MM.1S (cell line): ENCODE measurements at regions not wholly inside any gene's neighbourhood (a gene's known extent, or its start where the extent isn't known, plus 50 kb on each side); places are given as distances from the start of the nearest gene placed in this dataset.

ENCODE experiments used
- EZH2 ChIP-seq: fragments of 300-600 bp; sonication (generic); optimal IDR thresholded peaks from 2 replicates; pipeline ENCODE3; 2017; ENCODE audit warnings: low read depth, mild to moderate bottlenecking, antibody characterized with exemption, low read length, mixed read lengths
- EZH2phosphoT487 ChIP-seq: fragments of 300-600 bp; sonication (generic); IDR thresholded peaks from 2 replicates; pipeline ENCODE4 v1.6.1; 2018; ENCODE audit warnings: antibody characterized with exemption, low read length
- TF ChIP-seq, protein P1 (sequence below): fragments of 300-600 bp; sonication (generic); IDR thresholded peaks from 2 replicates; pipeline ENCODE4 v1.5.1; 2016; ENCODE audit warnings: antibody characterized with exemption, low read length, mixed read lengths

- TF ChIP-seq, protein P1, sequence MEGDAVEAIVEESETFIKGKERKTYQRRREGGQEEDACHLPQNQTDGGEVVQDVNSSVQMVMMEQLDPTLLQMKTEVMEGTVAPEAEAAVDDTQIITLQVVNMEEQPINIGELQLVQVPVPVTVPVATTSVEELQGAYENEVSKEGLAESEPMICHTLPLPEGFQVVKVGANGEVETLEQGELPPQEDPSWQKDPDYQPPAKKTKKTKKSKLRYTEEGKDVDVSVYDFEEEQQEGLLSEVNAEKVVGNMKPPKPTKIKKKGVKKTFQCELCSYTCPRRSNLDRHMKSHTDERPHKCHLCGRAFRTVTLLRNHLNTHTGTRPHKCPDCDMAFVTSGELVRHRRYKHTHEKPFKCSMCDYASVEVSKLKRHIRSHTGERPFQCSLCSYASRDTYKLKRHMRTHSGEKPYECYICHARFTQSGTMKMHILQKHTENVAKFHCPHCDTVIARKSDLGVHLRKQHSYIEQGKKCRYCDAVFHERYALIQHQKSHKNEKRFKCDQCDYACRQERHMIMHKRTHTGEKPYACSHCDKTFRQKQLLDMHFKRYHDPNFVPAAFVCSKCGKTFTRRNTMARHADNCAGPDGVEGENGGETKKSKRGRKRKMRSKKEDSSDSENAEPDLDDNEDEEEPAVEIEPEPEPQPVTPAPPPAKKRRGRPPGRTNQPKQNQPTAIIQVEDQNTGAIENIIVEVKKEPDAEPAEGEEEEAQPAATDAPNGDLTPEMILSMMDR = no peak
- TF ChIP-seq EZH2 (no peak), EZH2phosphoT487 (no peak)
These were observed 187.5 kb upstream of the SALL3 start for GRCh38 chr18:78792094-78792493.
